ENCODE measurements at regions not wholly inside any gene's neighbourhood (a gene's known extent, or its start where the extent isn't known, plus 50 kb on each side); places are given as distances from the start of the nearest gene placed in this dataset.

DNA sequence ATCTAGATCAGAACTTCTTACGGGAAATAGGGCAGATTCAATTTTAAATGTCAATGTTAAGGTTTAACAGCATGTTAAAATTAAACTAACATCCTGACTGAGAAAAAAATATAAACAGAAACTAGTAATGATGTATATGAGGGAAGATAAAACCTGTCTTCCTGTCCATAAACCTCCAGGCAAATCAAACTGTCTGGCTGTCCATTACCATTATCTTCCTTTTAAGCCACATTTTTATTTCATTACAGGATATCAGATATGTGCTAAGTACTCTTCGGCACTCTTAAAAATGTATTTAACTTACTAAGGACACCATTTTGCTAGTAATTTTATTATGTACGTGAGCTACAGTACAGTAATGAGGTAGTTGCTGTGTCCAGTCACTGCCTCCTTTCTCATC lies 1461.7 kb upstream of the ALCAM start:
- 0 out of 2 replicates have a peak, but pooled peaks have one; percentile 40 for TF ChIP-seq PPARA (CRISPR knock-in tag; IDR thresholded peaks at IDR 0.05; ENCODE audit: borderline replicate concordance)
- no peak for TF ChIP-seq RARB (CRISPR knock-in tag; IDR thresholded peaks at IDR 0.05)
- TF ChIP-seq OSR1 (CRISPR knock-in tag; IDR thresholded peaks at IDR 0.05), result no peak
- TF ChIP-seq, protein P1, sequence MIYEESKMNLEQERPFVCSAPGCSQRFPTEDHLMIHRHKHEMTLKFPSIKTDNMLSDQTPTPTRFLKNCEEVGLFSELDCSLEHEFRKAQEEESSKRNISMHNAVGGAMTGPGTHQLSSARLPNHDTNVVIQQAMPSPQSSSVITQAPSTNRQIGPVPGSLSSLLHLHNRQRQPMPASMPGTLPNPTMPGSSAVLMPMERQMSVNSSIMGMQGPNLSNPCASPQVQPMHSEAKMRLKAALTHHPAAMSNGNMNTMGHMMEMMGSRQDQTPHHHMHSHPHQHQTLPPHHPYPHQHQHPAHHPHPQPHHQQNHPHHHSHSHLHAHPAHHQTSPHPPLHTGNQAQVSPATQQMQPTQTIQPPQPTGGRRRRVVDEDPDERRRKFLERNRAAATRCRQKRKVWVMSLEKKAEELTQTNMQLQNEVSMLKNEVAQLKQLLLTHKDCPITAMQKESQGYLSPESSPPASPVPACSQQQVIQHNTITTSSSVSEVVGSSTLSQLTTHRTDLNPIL (CRISPR knock-in tag; IDR thresholded peaks at IDR 0.05; ENCODE audit: low read depth), result peak; percentile 78; the same call in 1 of the 2 replicates
- peak; percentile 91 for TF ChIP-seq TCF4 (CRISPR knock-in tag; IDR thresholded peaks at IDR 0.05; ENCODE audit: borderline replicate concordance)
- TF ChIP-seq ARNTL (CRISPR knock-in tag; IDR thresholded peaks at IDR 0.05; ENCODE audit: borderline replicate concordance, low read depth), result no peak
- no peak for TF ChIP-seq ZNF70 (CRISPR knock-in tag; IDR thresholded peaks at IDR 0.05)
- no peak for TF ChIP-seq CSDC2 (CRISPR knock-in tag; IDR thresholded peaks at IDR 0.05)
- TF ChIP-seq ZFP3 (CRISPR knock-in tag; IDR thresholded peaks at IDR 0.05), result no peak
- TF ChIP-seq ZC3H10 (CRISPR knock-in tag; IDR thresholded peaks at IDR 0.05), result no peak
- TF ChIP-seq ESRRG (CRISPR knock-in tag; IDR thresholded peaks at IDR 0.05), result peak; percentile 89
- no peak for TF ChIP-seq ZFP30 (CRISPR knock-in tag; IDR thresholded peaks at IDR 0.05)
- peak; percentile 93 for TF ChIP-seq SNAI2 (CRISPR knock-in tag; IDR thresholded peaks at IDR 0.05)
- peak; percentile 94 for TF ChIP-seq ISL1 (CRISPR knock-in tag; IDR thresholded peaks at IDR 0.05)
- no peak for TF ChIP-seq TOX (CRISPR knock-in tag; IDR thresholded peaks at IDR 0.05; ENCODE audit: borderline replicate concordance)
- TF ChIP-seq, protein P2, sequence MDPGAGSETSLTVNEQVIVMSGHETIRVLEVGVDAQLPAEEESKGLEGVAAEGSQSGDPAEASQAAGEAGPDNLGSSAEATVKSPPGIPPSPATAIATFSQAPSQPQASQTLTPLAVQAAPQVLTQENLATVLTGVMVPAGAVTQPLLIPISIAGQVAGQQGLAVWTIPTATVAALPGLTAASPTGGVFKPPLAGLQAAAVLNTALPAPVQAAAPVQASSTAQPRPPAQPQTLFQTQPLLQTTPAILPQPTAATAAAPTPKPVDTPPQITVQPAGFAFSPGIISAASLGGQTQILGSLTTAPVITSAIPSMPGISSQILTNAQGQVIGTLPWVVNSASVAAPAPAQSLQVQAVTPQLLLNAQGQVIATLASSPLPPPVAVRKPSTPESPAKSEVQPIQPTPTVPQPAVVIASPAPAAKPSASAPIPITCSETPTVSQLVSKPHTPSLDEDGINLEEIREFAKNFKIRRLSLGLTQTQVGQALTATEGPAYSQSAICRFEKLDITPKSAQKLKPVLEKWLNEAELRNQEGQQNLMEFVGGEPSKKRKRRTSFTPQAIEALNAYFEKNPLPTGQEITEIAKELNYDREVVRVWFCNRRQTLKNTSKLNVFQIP (CRISPR knock-in tag; IDR thresholded peaks at IDR 0.05; ENCODE audit: borderline replicate concordance, low read depth), result no peak
- TF ChIP-seq, protein P3, sequence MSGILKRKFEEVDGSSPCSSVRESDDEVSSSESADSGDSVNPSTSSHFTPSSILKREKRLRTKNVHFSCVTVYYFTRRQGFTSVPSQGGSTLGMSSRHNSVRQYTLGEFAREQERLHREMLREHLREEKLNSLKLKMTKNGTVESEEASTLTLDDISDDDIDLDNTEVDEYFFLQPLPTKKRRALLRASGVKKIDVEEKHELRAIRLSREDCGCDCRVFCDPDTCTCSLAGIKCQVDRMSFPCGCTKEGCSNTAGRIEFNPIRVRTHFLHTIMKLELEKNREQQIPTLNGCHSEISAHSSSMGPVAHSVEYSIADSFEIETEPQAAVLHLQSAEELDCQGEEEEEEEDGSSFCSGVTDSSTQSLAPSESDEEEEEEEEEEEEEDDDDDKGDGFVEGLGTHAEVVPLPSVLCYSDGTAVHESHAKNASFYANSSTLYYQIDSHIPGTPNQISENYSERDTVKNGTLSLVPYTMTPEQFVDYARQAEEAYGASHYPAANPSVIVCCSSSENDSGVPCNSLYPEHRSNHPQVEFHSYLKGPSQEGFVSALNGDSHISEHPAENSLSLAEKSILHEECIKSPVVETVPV (CRISPR knock-in tag; IDR thresholded peaks at IDR 0.05), result peak; percentile 94
- 0 out of 2 replicates have a peak, but pooled peaks have one; percentile 21 for TF ChIP-seq ZNF565 (CRISPR knock-in tag; conservative IDR thresholded peaks at IDR 0.05; ENCODE audit: low read depth)
- no peak; the same call in 1 of the 2 replicates for TF ChIP-seq GLIS3 (CRISPR knock-in tag; IDR thresholded peaks at IDR 0.05)
- peak; percentile 86 for TF ChIP-seq BACH2 (CRISPR knock-in tag; IDR thresholded peaks at IDR 0.05; ENCODE audit: borderline replicate concordance)
- TF ChIP-seq ZNF8 (CRISPR knock-in tag; IDR thresholded peaks at IDR 0.05), result peak; percentile 64
- TF ChIP-seq, protein P4, sequence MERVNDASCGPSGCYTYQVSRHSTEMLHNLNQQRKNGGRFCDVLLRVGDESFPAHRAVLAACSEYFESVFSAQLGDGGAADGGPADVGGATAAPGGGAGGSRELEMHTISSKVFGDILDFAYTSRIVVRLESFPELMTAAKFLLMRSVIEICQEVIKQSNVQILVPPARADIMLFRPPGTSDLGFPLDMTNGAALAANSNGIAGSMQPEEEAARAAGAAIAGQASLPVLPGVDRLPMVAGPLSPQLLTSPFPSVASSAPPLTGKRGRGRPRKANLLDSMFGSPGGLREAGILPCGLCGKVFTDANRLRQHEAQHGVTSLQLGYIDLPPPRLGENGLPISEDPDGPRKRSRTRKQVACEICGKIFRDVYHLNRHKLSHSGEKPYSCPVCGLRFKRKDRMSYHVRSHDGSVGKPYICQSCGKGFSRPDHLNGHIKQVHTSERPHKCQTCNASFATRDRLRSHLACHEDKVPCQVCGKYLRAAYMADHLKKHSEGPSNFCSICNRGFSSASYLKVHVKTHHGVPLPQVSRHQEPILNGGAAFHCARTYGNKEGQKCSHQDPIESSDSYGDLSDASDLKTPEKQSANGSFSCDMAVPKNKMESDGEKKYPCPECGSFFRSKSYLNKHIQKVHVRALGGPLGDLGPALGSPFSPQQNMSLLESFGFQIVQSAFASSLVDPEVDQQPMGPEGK (CRISPR knock-in tag; IDR thresholded peaks at IDR 0.05; ENCODE audit: borderline replicate concordance), result 0 out of 2 replicates have a peak, but pooled peaks have one; percentile 32
- TF ChIP-seq, protein P5, sequence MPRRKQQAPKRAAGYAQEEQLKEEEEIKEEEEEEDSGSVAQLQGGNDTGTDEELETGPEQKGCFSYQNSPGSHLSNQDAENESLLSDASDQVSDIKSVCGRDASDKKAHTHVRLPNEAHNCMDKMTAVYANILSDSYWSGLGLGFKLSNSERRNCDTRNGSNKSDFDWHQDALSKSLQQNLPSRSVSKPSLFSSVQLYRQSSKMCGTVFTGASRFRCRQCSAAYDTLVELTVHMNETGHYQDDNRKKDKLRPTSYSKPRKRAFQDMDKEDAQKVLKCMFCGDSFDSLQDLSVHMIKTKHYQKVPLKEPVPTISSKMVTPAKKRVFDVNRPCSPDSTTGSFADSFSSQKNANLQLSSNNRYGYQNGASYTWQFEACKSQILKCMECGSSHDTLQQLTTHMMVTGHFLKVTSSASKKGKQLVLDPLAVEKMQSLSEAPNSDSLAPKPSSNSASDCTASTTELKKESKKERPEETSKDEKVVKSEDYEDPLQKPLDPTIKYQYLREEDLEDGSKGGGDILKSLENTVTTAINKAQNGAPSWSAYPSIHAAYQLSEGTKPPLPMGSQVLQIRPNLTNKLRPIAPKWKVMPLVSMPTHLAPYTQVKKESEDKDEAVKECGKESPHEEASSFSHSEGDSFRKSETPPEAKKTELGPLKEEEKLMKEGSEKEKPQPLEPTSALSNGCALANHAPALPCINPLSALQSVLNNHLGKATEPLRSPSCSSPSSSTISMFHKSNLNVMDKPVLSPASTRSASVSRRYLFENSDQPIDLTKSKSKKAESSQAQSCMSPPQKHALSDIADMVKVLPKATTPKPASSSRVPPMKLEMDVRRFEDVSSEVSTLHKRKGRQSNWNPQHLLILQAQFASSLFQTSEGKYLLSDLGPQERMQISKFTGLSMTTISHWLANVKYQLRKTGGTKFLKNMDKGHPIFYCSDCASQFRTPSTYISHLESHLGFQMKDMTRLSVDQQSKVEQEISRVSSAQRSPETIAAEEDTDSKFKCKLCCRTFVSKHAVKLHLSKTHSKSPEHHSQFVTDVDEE (CRISPR knock-in tag; IDR thresholded peaks at IDR 0.05), result peak; percentile 99
- peak; percentile 76 for ATAC-seq

DNA sequence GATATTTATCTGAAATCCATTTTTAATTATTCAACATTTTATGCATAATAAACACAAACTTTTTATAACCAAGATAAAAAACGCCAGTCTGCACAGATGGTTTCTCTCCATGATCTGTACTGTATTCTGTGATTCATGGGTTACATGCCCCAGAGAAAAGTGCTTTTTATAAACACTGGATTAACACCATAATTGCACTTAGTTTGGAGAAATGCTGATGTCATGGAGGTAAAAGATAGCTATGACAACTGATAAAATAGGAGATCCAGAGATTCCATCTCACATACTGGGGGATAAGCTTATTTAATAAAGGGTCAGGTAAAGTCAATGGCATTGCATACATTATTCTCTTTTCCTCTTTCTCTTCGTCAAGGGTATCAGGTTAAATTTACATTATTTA lies 1460.4 kb upstream of the ALCAM start:
- ATAC-seq, result no peak
- TF ChIP-seq ISL1 (CRISPR knock-in tag; IDR thresholded peaks at IDR 0.05) (peak; percentile 86), RARB (CRISPR knock-in tag; IDR thresholded peaks at IDR 0.05) (no peak), ZNF8 (CRISPR knock-in tag; IDR thresholded peaks at IDR 0.05) (no peak), GLIS3 (CRISPR knock-in tag; IDR thresholded peaks at IDR 0.05) (no peak; the same call in 1 of the 2 replicates)
- TF ChIP-seq, protein P3 (CRISPR knock-in tag; IDR thresholded peaks at IDR 0.05), result peak; percentile 79; the same call in 1 of the 2 replicates
- TF ChIP-seq, protein P4 (CRISPR knock-in tag; IDR thresholded peaks at IDR 0.05; ENCODE audit: borderline replicate concordance), result no peak
- TF ChIP-seq, protein P5 (CRISPR knock-in tag; IDR thresholded peaks at IDR 0.05), result peak; percentile 89
